ENCODE measurements at regions not wholly inside any gene's neighbourhood (a gene's known extent, or its start where the extent isn't known, plus 50 kb on each side); places are given as distances from the start of the nearest gene placed in this dataset.
"Not testable (repeated sequence)": the region's sequence is repeated elsewhere in the genome, so short reads cannot be mapped to it uniquely, and the experiment has no call there.

DNA sequence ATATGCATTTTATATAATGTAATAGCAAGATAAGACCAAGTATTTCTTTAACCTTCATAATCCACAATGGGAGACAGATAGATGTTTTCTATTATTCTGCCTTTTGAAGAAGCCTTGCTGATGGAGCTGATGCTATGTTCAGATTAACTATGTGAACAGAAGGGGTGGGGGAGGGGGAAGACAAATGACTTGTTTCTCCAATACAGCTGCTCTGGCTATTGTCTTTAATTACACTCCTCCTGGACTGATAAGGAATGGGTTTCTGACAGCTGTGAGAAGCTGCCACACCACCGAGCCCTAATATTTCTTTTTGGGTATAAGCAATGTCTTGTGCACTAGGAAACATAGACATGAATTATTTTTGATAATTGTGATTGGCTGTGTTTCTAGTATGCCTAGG is 62.0 kb downstream of the CAVIN4 start:
- TF ChIP-seq, protein P1, sequence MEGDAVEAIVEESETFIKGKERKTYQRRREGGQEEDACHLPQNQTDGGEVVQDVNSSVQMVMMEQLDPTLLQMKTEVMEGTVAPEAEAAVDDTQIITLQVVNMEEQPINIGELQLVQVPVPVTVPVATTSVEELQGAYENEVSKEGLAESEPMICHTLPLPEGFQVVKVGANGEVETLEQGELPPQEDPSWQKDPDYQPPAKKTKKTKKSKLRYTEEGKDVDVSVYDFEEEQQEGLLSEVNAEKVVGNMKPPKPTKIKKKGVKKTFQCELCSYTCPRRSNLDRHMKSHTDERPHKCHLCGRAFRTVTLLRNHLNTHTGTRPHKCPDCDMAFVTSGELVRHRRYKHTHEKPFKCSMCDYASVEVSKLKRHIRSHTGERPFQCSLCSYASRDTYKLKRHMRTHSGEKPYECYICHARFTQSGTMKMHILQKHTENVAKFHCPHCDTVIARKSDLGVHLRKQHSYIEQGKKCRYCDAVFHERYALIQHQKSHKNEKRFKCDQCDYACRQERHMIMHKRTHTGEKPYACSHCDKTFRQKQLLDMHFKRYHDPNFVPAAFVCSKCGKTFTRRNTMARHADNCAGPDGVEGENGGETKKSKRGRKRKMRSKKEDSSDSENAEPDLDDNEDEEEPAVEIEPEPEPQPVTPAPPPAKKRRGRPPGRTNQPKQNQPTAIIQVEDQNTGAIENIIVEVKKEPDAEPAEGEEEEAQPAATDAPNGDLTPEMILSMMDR (IDR thresholded peaks at IDR 0.05; ENCODE audit: low read depth, low read length) = no peak
- in situ Hi-C loops (cut with HindIII; ENCODE audit: low sequenced_read_pairs) = no loop called here
- no peak for DNase-seq (ENCODE audit: low read depth, low spot score)
- H3K4me3 ChIP-seq (ENCODE audit: low read depth, low read length) = no peak overlapping the region

DNA sequence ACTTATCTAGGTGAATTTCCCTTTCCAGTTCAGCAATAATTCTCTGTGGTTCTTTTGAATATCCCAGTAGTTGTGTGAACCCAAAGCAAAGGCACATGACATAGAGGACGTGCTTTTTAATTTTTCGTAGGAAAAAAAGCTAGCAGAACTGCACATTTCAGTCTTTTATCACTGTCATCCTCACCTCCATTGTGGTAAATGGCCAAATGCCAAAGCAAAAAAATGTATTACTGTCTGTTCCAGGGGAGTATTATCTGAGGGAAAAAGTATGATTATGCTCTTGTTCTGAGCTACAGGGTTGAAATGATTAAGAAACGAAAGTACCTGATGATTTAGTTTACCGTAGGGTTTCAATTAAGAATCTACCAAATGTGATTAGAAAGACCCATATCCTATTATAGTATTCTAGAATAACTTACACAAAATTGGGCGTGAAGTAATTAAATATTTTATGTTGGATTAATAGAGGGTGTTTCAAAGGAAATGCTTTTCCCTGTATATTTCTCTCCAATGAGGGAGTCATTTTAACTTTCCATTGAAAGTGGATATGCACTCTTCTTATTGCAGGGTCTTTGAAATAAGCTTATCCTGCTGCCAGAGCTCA is 62.7 kb downstream of the CAVIN4 start:
- no peak overlapping the region for H3K4me3 ChIP-seq (ENCODE audit: low read depth, low read length)
- in situ Hi-C loops (cut with HindIII; ENCODE audit: low sequenced_read_pairs) = no loop called here
- TF ChIP-seq, protein P1 (IDR thresholded peaks at IDR 0.05; ENCODE audit: low read depth, low read length) = no peak
- no peak for DNase-seq (ENCODE audit: low read depth, low spot score)

DNA sequence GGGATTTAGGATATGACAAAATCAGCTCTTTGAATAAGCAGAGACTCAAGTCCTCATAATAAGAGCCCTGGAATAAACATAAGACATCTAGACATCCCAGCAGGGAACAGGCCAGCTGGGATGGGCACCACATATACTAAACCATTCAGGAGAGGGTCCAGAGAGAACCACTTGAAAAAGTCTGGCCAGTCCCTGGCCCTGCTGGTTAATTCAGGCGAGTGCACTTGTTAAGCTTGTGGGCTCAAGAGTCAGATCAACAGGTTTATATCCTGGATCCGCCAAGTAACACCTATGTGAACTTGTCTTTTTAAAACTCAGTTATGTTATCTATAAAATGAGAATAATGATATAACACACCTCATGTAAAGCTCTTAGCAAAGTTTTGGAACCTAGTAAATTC is 63.3 kb downstream of the CAVIN4 start:
- DNase-seq (ENCODE audit: low read depth, low spot score) = no peak
- TF ChIP-seq, protein P1 (IDR thresholded peaks at IDR 0.05; ENCODE audit: low read depth, low read length) = no peak
- no peak overlapping the region for H3K4me3 ChIP-seq (ENCODE audit: low read depth, low read length)
- in situ Hi-C loops (cut with HindIII; ENCODE audit: low sequenced_read_pairs) = no loop called here

DNA sequence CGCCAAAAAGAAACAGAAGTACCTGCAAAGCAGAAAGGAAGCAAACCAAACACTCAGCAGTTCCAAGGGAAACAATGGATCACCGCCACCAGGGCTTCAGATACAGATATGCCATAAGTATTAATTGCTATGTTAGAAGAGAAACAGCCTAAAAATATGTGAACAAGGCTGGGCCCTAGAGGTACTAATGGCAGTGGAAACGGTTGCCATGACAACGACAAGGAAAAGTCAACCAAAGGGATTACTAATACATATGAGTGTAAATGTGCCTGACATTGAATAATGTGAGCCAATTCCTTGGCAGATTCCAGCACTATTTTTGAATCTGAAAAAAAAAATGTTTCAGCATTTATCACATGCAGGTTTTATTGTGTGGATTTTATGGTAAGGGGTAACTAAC is 75.0 kb downstream of the CAVIN4 start:
- DNase-seq (ENCODE audit: low read depth, low spot score) = no peak
- no peak overlapping the region for H3K4me3 ChIP-seq (ENCODE audit: low read depth, low read length)
- in situ Hi-C loops (cut with HindIII; ENCODE audit: low sequenced_read_pairs) = no loop called here
- TF ChIP-seq, protein P1 (IDR thresholded peaks at IDR 0.05; ENCODE audit: low read depth, low read length) = no peak

DNA sequence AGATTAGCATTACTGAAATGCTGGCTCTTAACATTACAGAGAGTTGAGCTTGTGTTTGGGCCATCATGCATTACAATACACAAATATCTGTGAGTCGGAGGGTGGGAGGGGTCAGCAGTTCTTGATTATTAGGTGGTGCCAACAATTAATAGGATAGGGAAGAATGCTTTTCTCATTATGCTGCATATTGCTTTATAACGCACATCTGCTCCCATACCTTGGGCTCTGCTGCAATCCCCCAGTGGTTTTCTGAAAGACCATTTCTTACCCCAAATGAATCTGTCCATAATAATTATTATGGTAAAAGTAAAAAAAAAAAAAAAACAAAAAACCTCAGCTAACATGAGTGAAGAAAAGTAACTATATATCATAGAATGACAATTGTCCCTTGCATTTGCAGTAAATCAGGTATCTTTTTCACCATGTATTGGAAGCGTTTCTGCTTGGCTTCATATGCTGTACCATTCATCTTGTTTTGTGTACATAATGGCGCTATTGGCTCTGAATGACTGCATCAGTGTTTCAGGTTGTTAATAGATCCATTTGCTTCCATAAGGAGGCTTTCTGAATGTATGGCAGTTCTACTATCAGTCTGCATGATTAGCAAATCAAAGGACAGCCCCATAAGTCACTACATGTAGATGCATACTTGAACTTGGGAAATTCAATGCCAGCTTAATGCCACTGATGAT is 75.9 kb downstream of the CAVIN4 start:
- in situ Hi-C loops (cut with HindIII; ENCODE audit: low sequenced_read_pairs) = no loop called here
- TF ChIP-seq, protein P1 (IDR thresholded peaks at IDR 0.05; ENCODE audit: low read depth, low read length) = no peak
- H3K4me3 ChIP-seq (ENCODE audit: low read depth, low read length) = no peak overlapping the region
- DNase-seq (ENCODE audit: low read depth, low spot score) = no peak

DNA sequence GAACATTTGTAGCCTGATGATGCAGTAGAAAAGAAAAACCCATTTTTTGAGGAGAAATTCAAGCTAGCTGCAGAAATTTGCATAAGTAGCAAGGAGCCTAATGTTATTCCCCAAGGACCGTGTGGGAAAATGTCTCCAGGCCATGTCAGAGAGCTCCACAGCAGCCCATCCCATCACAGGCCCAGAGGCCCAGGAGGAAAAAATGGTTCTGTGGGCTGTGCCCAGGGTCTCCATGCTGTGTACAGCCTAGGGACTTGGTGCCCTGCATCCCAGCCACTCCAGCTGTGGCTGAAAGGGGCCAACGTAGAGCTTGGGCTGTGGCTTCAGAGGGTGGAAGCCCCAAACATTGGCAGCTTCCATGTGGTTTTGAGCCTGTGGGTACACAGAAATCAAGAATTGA is 79.0 kb downstream of the CAVIN4 start:
- H3K4me3 ChIP-seq (ENCODE audit: low read depth, low read length); in situ Hi-C loops (cut with HindIII; ENCODE audit: low sequenced_read_pairs); DNase-seq (ENCODE audit: low read depth, low spot score): not testable (repeated sequence)

DNA sequence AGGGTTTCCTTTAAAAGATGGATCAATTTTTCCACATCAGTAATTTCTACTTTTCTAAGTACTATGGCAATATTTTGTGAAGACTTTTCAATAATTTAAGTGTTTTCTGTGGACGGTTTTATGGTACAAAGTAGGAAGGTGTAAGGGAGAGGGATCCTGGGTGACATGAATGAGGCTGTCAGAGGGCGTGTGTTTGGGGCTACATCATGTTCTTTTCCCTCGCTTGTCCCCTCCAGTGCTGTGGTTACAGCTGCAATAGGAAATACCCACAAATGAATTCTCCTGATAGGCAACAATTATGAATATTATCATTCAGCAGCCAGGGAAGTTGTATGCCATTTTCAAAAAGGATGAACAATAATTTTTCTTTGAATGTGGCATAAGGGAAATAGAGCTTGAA is 83.8 kb downstream of the CAVIN4 start:
- TF ChIP-seq, protein P1 (IDR thresholded peaks at IDR 0.05; ENCODE audit: low read depth, low read length) = no peak
- in situ Hi-C loops (cut with HindIII; ENCODE audit: low sequenced_read_pairs) = no loop called here
- H3K4me3 ChIP-seq (ENCODE audit: low read depth, low read length) = no peak overlapping the region

More for the DNA sequence above, 83.8 kb downstream of the CAVIN4 start:
- DNase-seq (ENCODE audit: low read depth, low spot score) = no peak

Data from astrocyte of the spinal cord (primary cell).